CD4-positive, alpha-beta T cell treated with Interleukin-4 for 1 hour (primary cell): ENCODE measurements at regions not wholly inside any gene's neighbourhood (a gene's known extent, or its start where the extent isn't known, plus 50 kb on each side); places are given as distances from the start of the nearest gene placed in this dataset.
"Not testable (repeated sequence)": the region's sequence is repeated elsewhere in the genome, so short reads cannot be mapped to it uniquely, and the experiment has no call there.

Source experiments
- DNase-seq, 2 donors: peaks; one replicate each; pipeline ENCODE4 v3.0.0-alpha.2; 2020 to 2022

GRCh38 chr3:169029674-169030285 is 633.7 kb downstream of the MECOM start:
- DNase-seq: no peak

DNA sequence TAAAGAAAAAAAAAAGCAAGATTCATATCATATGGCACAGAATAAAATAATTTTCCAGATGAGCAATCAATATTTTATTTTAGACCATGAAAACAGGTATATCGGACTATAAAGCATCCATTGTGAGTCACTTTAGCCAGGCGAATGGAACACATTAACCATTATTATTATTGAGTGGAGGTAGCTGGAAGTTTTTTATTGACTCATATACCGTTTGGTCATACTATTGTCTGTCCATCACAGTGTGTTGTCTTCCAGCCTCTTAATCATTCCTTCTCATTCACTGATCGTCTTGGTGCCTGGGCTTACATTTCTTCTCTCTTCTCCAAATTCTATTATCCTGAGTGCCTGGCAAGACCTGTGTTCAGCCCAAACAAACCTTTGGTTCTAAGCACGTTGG is 634.8 kb downstream of the MECOM start:
- DNase-seq: no peak

DNA sequence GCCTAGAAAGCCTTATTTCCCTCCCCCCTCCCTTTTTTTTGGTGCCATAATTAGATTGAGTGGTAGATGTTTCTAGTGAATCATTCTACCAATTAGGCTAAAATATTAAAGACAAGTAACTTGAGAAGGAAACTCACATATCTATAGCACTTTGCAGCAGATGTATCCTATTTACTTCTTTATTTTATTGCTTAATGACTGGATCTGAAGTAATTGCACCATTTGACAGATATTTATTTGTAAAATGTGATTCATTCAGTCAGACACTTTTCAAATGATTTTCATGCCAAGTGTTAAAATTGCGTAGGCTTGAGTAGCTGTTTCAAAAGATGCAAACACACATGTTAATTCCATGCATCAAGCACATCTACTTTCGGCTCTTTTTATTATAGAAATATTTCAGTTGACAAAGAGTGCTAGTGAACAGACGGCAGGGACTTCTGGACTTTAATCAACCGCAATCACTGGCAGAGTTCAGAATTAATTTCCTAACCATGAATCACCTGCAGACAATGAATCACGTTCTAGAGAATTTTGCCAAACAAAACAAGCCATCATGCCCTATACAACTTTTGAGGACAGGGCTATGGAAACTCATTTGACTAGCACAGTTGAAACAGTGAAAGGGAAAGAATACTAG is 636.8 kb downstream of the MECOM start:
- DNase-seq: no peak

DNA sequence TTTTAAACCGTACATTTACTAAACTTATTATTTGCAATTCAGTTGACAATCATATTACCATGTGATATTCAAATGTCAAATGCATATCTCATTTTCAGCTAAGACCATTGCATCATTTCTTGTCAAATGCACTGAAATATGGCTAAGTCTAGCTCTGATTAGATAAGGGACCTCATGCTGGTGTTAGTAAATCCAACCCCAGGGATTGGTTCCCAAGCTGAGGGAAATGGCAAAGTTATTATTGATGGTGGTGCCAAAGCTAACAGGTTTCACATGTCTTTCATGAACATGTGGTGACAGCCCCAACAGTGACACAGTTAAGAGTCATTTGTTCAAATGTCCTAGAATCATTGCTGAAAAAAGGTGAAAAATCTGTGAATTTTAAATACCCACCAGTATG is 641.1 kb downstream of the MECOM start:
- DNase-seq: no peak

DNA sequence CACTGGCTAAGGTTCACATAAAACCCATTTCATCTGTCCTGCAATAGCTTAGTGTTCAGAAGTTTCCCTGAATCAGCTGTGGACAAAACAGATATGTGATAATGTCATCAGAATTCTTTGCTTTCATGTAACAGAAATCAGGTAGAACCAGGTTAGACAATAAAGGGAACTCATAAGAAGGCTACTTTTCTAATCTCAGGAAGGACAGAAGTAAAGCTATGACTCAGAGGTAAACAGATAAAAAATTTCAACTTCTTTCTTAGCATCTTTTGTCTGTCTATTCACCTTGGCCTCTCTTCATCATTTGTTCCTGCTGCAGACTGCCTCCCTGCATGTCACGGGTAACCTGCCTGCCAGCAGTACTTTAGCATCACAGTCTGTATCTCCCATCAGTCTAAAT is 643.1 kb downstream of the MECOM start:
- DNase-seq: no peak

DNA sequence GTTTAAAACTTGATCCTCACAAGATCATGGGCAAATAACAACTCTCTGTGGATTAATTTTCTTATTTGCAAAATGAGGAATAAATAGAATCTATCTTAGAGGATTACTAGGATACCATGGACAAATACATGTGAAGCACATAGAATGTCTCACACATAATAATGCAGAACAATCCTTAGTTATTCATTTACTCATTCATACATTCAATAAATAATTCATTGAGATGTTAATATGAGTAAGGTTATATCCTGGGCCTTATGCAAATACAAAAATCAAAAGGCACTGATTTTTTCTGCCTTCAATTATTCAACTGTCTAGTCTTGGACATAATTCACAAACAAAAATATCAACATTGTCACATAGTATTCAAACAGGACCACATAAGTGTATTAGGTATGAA is 654.1 kb downstream of the MECOM start:
- DNase-seq: no peak

- DNase-seq: no peak
These were observed 654.6 kb downstream of the MECOM start for GRCh38 chr3:169008776-169009358.

- DNase-seq: no peak
These were observed 656.4 kb downstream of the MECOM start for GRCh38 chr3:169007145-169007544.

- DNase-seq: not testable (repeated sequence)
These were observed 657.1 kb downstream of the MECOM start for GRCh38 chr3:169006398-169006797.

DNA sequence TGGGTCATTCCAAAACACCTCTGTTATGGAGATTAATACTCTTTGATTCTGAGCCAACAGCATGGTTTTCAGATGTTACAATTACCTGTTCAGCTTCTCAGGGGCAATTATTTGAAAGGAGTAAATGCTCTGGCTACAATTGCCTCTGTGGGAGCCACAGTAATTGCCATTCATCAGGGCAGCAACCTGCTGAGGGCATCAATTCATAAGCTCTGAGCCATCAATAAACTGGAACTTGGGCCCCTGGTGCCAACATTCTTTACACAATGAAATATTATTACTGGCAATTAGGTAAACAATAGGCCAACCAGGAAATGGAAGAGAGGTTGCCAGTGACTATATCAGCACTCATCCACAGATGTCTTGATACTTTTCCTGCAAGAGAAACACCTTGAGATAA is 660.8 kb downstream of the MECOM start:
- DNase-seq: no peak

- no peak for DNase-seq
These were observed 664.7 kb downstream of the MECOM start for GRCh38 chr3:168998792-168999191.

DNA sequence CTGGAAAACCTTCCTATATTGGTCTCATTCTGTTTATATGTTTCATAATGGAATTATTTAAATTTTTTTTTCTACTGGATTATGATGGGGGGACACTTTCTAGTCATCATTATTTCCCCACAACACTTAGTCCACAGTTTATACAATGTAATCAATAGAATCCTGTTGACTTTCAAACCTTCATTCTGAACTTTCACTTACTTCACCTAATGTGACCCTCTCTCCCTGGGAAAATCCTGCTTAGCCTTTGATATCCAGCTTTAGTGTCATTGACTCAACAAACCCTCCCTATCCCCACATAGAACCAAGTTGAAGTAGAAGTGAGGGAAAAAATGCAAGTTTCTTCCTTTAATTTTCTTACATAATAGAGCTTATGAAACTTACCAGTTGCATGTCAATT is 666.0 kb downstream of the MECOM start:
- no peak for DNase-seq

- DNase-seq: no peak
These were observed 666.9 kb downstream of the MECOM start for GRCh38 chr3:168996622-168997021.

DNA sequence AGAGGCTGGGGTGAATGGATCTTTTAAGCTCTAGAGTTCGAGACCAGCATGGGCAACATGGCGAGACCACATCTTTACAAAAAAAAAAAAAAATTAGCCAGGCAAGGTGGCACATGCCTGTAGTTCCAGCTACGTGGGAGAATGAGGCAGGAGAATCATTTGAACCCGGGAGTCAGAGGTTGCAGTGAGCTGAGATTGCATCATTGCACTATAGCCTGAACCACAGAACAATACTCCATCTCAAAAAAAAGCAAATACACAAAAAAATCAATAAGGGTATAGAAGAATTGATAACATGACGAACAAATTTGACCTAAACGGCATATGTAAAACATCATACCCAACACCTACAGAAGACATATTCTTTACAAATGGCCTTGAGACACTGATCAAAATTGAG is 668.4 kb downstream of the MECOM start:
- no peak for DNase-seq

DNA sequence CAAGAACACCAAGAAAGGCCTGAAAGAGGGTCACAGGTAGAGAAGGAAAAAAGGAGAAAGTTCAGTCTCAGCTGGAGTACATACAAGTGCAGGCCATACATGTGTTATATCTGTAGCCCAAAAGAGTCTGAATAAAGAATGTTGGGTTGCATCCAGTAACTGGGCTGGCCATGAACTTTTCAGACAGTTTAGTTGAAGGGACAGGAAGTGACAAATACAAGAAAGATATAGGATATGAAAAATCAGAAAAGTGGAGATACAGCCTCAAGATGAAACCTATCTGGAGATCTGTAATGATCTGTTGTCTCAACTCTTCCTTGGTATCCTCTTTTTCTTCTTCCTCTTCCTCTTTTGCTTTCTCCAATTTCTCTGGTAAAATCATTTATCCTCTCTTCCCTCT is 671.7 kb downstream of the MECOM start:
- no peak for DNase-seq

DNA sequence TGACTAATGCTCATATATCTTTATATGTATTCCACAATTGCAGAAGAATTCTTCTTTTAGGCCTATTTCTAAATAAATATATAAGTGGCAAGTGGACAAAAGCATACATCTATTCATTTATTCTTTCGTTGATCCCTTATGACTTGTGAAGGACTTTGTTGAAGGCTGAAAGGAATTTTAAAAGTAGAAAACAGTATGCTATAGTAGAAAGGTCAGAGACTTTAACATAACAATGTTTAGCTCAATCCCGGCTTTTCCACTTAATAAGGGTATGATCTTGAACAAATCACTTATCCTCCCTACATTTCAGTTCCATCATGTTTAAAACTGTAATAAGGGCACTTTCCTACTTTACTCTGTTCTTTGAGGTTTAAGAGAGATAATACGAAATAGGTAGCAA is 672.9 kb downstream of the MECOM start:
- DNase-seq: no peak

DNA sequence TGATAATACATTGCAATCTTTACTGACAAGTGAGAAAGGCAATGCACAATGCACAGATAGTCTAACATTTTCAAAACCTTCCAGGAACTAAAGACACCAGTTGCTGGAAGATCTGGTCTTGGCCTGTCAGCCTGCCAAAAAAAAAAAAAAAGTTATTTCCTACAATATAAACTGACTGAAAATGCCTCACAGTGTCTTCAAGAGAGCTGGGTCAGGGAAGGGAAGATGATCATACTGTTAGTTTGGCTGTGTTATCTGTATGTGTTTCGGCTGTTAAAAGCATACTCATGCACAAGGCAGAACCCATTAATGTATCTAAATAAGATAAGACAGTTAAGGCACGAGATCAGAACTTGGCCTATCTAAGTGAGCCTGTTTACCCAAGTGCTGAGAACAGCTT is 673.4 kb downstream of the MECOM start:
- DNase-seq: no peak

DNA sequence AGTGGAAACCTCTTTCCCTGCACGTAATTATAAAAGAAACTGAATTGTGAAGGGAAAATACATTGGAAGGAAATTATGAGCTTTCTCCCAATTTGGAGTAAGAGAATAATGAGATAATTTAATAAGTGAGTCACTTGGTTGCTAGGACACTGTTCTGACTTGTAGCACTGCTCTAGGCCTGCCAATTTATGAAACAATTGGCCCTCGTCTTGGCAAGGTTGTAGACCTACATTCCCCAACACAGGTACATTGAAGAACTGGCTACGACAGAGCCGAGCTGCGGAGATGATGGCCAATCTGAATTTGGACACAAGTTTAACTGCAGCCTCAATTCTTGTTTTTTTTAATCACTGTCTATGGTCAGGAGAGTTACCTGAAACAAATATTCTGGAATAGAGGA is 674.1 kb downstream of the MECOM start:
- DNase-seq: no peak

GRCh38 chr3:168988853-168989252 is 674.7 kb downstream of the MECOM start:
- DNase-seq: no peak

DNA sequence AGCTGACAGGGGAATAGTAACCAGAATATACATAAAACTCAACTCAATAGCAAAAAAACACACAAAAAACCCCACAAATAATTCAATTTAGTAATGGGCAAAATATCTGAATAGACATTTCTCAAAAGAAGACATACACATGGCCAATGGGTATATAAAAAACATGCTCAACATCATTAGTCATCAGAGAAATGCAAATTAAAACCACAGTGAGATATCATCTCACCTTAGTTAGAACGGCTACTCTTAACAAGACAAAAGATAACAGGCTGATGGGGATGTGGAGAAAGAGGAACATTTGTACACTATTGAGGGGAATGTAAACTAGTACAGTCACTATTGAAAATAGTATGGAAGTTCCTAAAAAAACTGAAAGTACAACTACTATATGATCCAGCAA is 678.6 kb downstream of the MECOM start:
- DNase-seq: no peak

- no peak for DNase-seq
These were observed 680.5 kb downstream of the MECOM start for GRCh38 chr3:168983046-168983445.

DNA sequence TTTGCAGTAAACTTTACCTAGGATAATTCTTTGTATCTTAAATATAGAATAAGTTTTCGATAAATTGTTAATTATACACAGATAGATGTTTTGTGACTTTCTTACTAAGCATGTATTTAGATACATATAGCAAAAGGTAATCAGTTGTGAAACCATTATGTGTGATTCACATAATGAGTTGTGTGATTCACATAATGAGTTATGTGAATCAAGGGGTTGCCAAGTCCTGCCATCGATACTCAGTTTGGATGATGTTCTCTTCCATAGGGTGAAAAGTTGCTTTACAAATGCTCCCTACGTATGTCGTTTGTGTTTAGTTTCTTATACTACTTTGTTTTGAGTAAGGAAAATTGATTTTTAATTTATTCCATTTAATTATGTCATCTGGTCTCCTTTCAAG is 682.1 kb downstream of the MECOM start:
- no peak for DNase-seq

DNA sequence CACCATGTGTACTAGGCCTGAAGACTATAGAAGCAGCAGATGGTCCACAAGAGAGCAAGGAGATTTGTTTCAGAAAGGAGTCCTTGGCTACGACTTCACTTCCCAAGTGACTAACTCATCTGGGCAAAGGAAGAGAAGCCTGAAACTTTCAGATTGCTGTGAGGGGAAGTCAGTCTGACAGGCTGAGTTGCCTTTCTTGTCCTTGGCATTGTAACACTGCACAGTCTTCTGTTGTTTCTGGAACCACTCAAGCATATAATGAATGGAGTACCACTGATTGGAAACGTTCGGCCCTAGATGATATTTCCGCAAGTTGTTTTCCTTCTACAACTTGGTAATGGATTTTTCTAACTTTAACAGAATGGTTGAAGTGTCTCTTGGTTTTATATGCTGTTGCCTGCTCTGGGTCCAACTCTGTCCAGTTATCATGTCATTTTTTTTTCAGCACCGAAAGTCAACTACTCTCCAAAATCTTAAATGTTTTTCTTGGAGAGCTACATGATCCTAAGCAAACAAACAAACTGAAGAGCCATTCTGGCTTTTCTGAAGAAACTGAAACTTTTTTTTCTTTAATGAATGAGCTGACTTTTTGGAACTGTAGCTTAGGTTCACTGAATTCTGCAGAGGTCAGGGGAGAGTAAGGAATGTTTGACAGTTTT is 685.7 kb downstream of the MECOM start:
- DNase-seq: no peak

- DNase-seq: no peak
These were observed 686.5 kb downstream of the MECOM start for GRCh38 chr3:168976969-168977368.
